SK-MEL-5 (cell line): ENCODE measurements at regions not wholly inside any gene's neighbourhood (a gene's known extent, or its start where the extent isn't known, plus 50 kb on each side); places are given as distances from the start of the nearest gene placed in this dataset.

Experiments used
- DNase-seq: peaks from one replicate; pipeline ENCODE4 v3.0.0-alpha.2; 2016; ENCODE audit warnings: low read depth, low spot score
- in situ Hi-C: cut with HindIII; loops from 2 replicates; pipeline ENCODE4 v1.10.0; 2016; ENCODE audit warnings: low sequenced_read_pairs, high pct_unique_total_duplicates, low pct_unique_long_range_greater_than_20kb

GRCh38 chr16:85316321-85316919 lies 204.1 kb upstream of the CIBAR2 start:
- DNase-seq, result peak; percentile 78
- in situ Hi-C loops, result no loop called here

- in situ Hi-C loops, result no loop called here
Measured at GRCh38 chr16:85316944-85317343, 204.7 kb upstream of the CIBAR2 start.

DNA sequence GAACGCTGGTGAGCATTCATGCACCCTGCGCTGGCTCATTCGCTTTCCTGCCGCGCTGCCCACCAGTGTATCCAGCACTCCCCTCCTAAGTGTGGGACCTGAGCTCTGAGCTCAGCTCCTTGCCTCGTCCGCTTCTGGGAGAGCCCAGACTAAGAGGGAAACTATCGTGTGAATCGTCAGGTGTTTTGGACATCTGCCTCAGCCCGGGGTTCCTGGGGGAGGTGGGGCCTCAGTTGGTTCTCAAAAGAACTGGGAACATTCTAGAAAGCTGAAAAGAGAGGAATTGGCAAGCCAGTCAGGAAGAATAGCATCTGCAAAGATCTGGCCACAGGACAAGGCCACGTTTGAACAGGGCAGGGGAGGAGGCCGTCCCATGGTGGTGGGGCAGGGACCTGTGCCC lies 205.4 kb upstream of the CIBAR2 start:
- in situ Hi-C loops, result no loop called here
- no peak for DNase-seq

More at GRCh38 chr16:85316944-85317343, 204.7 kb upstream of the CIBAR2 start:
- DNase-seq, result no peak

DNA sequence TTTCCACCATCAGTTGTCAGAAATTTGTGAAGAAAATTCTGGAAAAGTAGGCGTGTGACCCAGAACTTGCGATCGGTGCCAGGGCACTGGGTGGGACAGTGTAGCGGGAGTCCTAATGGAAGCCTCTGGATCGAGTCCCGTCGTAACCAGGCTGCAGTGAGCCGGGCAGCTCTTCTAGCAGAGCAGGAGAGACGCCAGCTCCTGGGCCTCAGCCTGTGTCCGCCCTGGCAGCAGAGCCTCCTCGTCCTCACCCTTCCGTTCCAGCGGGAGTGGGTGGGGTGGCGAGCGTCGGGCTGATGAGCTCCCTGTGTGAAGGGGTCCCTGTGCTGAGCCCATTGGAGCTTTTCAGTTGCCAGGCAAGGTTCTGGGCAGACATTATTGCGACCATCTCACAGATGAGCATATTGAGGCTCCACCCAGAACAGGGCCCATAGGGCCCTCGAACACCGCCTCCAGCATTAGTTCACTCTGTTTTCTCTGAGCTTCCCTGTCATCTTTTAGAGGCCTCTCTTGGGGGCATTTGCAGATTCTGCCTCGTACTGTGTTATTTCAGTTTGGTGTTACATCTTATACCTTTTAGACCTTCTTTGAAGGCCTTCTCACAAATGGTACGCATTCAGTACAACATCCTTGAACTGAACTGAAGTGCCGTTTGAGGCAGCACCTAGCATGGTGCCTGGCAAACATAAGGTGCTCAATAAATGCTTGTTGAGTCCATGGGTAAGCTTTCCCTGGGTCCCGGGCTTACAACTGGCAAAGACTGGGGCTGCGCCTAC lies 207.1 kb upstream of the CIBAR2 start:
- in situ Hi-C loops, result no loop called here
- DNase-seq, result no peak

DNA sequence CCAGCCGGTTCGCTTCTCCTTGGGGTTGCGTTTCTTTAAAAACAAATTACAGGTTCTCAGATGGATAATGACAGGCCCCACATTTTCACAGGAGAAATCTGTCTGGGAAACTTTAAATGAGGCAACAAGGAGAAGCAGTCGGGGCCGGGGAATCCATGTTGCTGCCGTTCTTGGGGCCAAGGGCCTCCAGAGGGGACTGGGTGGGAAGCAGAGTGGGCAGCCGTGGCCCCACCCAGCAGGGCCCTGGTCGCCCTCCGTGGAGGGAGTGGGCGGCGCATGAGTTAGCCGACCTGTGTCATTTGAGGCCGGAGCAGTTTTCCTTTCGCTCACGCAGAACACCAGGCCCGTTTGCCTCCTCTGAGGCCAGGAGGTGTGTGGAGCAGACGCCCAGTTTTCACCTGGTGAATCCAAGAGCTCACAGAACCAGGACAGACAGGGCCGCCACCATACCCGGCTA lies 207.7 kb upstream of the CIBAR2 start:
- in situ Hi-C loops, result no loop called here
- DNase-seq, result no peak

DNA sequence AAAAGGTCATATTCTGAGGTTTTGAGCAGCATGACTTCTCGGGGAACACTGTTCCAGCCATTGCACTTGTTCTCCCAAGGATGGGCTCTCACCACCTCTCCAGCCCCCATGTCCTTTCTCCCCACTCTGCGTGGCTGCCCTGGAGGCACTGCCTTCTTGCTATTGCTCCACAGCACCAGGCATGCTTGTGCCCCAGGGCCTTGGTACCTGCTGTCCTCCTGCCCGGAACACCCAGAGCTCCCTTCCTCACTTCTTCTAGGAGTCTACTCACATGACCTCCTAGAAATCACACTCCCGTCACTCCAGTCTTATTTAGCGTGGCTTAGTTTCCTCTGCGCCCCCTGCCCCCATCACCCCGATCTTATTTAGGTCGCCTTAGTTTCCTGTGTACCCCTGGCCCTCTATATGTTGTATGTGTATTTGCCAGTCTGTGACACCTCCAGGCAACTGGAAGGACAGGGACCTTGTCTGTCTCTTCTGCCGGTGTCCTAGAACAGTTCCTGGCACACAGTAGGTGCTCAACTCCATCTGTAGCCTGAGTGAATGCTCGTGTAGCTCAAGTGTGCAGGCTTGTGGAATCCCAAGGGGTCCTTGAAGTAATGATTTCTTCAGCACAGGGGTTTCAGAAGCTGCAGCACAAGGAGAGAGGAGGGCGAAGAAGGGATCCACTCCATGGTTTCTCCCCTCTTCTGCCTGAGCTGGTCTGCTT lies 208.6 kb upstream of the CIBAR2 start:
- DNase-seq, result no peak
- in situ Hi-C loops, result no loop called here

- peak; percentile 81 for DNase-seq
- in situ Hi-C loops, result no loop called here
Measured at GRCh38 chr16:85321509-85322271, 209.4 kb upstream of the CIBAR2 start.

DNA sequence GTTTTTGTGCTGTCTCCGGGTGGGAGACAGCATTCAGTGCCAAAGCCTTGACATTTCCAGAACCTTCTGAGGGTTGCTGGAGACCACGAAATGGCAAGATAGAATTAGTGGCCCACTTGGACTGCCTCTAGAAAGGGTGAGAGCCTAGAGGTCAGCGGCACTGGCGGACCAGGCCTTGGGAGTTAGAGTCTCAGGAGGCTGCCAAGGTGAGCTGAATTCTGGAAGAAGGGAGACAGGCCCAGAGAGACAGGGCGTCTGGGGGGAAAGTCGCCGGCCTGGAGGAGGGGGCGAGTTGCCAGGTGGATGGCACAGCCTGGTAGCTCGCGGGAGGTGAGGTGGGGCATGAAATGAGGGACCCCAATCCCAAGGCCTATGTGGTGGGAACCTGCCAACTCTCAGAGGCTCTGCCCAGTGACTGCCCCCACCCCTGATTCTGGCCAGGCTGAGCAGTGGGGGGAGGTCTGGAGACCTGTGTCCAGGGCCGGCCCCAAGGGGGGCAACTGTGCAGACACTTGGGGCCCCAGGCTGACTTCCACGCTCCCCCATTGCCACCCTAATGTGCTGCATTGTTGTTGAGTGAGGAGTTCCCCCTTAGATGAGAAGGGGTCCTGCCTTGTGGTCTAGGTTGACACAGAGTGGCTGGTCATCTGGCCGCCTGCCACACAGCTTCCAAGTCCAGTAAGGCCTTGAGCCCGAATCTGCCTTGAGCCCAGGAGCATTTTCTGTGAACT lies 211.1 kb upstream of the CIBAR2 start:
- in situ Hi-C loops, result no loop called here
- DNase-seq, result no peak

- DNase-seq, result no peak
- in situ Hi-C loops, result no loop called here
Measured at GRCh38 chr16:85323961-85324253, 211.6 kb upstream of the CIBAR2 start.

GRCh38 chr16:85324488-85324887 lies 212.2 kb upstream of the CIBAR2 start:
- no peak for DNase-seq
- in situ Hi-C loops, result no loop called here

- in situ Hi-C loops, result no loop called here
- no peak for DNase-seq
Measured at GRCh38 chr16:85326113-85326793, 214.0 kb upstream of the CIBAR2 start.

DNA sequence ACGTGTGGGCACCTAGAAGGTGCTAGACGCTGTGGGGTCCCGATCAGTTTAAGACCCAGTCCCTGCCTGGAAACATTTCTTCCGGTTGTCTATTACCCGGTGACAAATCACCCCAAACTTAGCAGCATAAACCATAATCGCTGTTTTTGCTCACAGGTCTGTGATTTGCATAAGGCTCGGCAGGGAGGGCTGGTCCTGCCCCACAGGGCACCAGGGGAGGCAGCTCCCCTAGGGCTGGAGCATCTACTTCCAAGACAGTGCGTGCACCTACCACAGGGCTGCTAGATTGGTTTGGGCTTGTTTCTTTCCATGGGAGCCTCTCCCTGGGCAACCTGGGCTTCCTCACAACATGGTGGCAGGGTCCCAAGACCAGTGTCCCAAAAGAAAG lies 214.5 kb upstream of the CIBAR2 start:
- in situ Hi-C loops, result no loop called here
- DNase-seq, result no peak

- DNase-seq, result no peak
- in situ Hi-C loops, result no loop called here
Measured at GRCh38 chr16:85327731-85328675, 215.7 kb upstream of the CIBAR2 start.

DNA sequence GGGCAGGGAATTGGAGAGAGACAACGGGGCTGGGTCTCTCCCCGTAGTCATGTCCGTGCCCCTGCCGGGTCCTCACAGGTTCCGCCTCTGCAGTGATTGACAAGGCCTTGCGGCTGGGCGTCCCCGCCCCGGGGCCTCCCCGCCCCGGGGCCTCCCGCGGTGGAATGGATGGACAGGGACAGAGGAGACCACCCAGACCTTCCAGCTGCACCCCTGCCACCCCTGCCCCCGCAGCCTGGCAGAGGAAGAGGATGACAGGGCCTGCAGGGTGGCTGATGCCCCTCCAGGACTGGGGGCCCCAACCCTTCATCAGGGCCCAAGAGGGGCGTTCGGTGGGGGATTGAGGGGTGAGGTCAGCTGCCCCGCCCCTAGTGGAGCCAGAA lies 216.4 kb upstream of the CIBAR2 start:
- DNase-seq, result no peak
- in situ Hi-C loops, result no loop called here

DNA sequence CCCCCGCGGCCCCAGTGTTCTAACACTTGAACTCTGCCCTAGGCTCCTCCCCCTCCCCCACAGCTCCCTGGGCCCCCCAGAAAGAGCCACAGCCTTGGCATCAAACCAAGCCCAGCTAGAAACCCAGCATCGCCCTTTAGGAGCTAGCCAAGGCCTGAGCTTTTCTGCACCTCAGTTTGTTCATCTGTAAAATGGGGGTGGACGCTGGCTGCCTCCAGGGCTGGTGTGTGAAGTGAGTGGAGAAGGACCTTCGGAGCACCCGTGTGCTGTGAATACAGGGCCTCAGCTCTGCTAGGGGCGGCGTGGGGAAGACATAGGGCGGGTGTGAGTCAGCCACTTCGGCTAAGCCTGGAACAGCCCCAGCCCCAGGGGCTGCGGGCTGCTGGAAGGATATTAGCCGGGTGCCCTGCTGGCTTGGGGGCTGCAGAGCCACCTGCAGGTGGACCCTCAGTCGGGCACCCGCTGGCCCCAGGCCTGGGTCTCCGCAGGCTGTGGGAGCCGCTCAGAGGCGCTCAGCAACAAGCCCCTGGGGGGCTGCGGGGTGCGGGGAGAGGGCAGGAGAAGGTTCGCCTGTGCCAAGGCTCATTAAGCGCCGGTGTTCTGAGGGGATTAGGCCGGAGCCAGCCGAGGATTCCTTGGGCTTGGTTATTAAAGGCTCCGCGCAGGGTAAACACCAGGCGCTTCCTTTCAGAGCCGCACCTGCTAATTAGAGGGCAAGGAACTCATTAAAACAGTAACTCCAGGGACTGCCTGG lies 217.0 kb upstream of the CIBAR2 start:
- in situ Hi-C loops, result no loop called here

More for the DNA sequence above, 217.0 kb upstream of the CIBAR2 start:
- DNase-seq, result no peak
